GM18511 (cell line): ENCODE measurements at regions not wholly inside any gene's neighbourhood (a gene's known extent, or its start where the extent isn't known, plus 50 kb on each side); places are given as distances from the start of the nearest gene placed in this dataset.

Experiments
- ATAC-seq: cut with Tn5 transposase; IDR thresholded peaks from one replicate; pipeline ENCODE4 v1.9.1; 2021; ENCODE audit warnings: mild to moderate bottlenecking, moderate library complexity; ENCODE audit not compliant: unreplicated experiment

GRCh38 chr10:3692387-3692999, 92.5 kb downstream of the KLF6 start:
- no peak for ATAC-seq

GRCh38 chr10:3691482-3691881, 93.5 kb downstream of the KLF6 start:
- no peak for ATAC-seq

- no peak for ATAC-seq
Observed at GRCh38 chr10:3689871-3690510, 95.0 kb downstream of the KLF6 start.

GRCh38 chr10:3687510-3688081, 97.4 kb downstream of the KLF6 start:
- no peak for ATAC-seq

GRCh38 chr10:3685384-3685783, 99.6 kb downstream of the KLF6 start:
- no peak for ATAC-seq

- no peak for ATAC-seq
Observed at GRCh38 chr10:3684891-3685290, 100.1 kb downstream of the KLF6 start.

GRCh38 chr10:3683560-3683959, 101.4 kb downstream of the KLF6 start:
- ATAC-seq = no peak

- ATAC-seq = no peak
Observed at GRCh38 chr10:3682745-3683144, 102.3 kb downstream of the KLF6 start.

- ATAC-seq = no peak
Observed at GRCh38 chr10:3681642-3682554, 103.1 kb downstream of the KLF6 start.

- no peak for ATAC-seq
Observed at GRCh38 chr10:3679950-3680629, 104.9 kb downstream of the KLF6 start.

- ATAC-seq = no peak
Observed at GRCh38 chr10:3678629-3679227, 106.3 kb downstream of the KLF6 start.

- no peak for ATAC-seq
Observed at GRCh38 chr10:3676564-3676963, 108.4 kb downstream of the KLF6 start.

- ATAC-seq = no peak
Observed at GRCh38 chr10:3672220-3672619, 112.8 kb downstream of the KLF6 start.

GRCh38 chr10:3671386-3671955, 113.5 kb downstream of the KLF6 start:
- no peak for ATAC-seq

GRCh38 chr10:3668966-3669330, 116.1 kb downstream of the KLF6 start:
- no peak for ATAC-seq

- no peak for ATAC-seq
Observed at GRCh38 chr10:3668276-3668965, 116.6 kb downstream of the KLF6 start.

- no peak for ATAC-seq
Observed at GRCh38 chr10:3666525-3667302, 118.3 kb downstream of the KLF6 start.

- no peak for ATAC-seq
Observed at GRCh38 chr10:3665316-3665908, 119.6 kb downstream of the KLF6 start.

GRCh38 chr10:3662775-3663174, 122.2 kb downstream of the KLF6 start:
- ATAC-seq = no peak
